Stomach (tissue), 4 donors: ENCODE measurements at regions not wholly inside any gene's neighbourhood (a gene's known extent, or its start where the extent isn't known, plus 50 kb on each side); places are given as distances from the start of the nearest gene placed in this dataset.
"Not testable (repeated sequence)": the region's sequence is repeated elsewhere in the genome, so short reads cannot be mapped to it uniquely, and the experiment has no call there.

Source experiments
- CTCF ChIP-seq, 7 experiments: fragments of 450-650 bp in 4 of 7; fragments of 200-600 bp in 3 of 7; sonication (generic) in 3 of 7; IDR thresholded peaks; one replicate each; pipeline ENCODE4 v1.5.1; 2016 to 2019; ENCODE audit warnings: antibody characterized with exemption in 7 of 7, control low read depth in 2 of 7, mild to moderate bottlenecking in 1 of 7
- EP300 ChIP-seq: sonication (generic); formaldehyde crosslinking; IDR thresholded peaks from one replicate; pipeline ENCODE4 v1.6.1; 2017; ENCODE audit warnings: antibody characterized with exemption
- POLR2A ChIP-seq, 4 donors: fragments of 450-650 bp; IDR thresholded peaks; one replicate each; pipeline ENCODE4 v1.6.1; 2016; ENCODE audit warnings: antibody characterized with exemption in 4 of 4, control low read depth in 2 of 4, mild to moderate bottlenecking in 1 of 4, moderate library complexity in 1 of 4
- POLR2AphosphoS5 ChIP-seq, 3 donors: sonication (generic); formaldehyde crosslinking; IDR thresholded peaks; one replicate each; pipeline ENCODE4 v1.6.1; 2016; ENCODE audit warnings: antibody characterized with exemption in 3 of 3

GRCh38 chr21:5055996-5056962, 5465.1 kb upstream of the TPTE start:
- TF ChIP-seq EP300; CTCF (IDR thresholded peaks at IDR 0.05); POLR2A (IDR thresholded peaks at IDR 0.05); POLR2AphosphoS5 (IDR thresholded peaks at IDR 0.05): not testable (repeated sequence)
